ENCODE measurements at regions not wholly inside any gene's neighbourhood (a gene's known extent, or its start where the extent isn't known, plus 50 kb on each side); places are given as distances from the start of the nearest gene placed in this dataset.

- Histone ChIP-seq H3K9ac (ENCODE audit: low read depth in 2 of 2, low read length in 2 of 2) (no peak overlapping the region), H3K27me3 (no peaks in the 10 kb centered on the region), H3K4me1 (no peaks in the 10 kb centered on the region), H3K4me3 (no peak overlapping the region), H3K9me3 (no peaks in the 10 kb centered on the region), H3K27ac (no peak overlapping the region), H3K36me3 (no peaks in the 10 kb centered on the region)
- DNase-seq = no peak
- TF ChIP-seq, protein P1, sequence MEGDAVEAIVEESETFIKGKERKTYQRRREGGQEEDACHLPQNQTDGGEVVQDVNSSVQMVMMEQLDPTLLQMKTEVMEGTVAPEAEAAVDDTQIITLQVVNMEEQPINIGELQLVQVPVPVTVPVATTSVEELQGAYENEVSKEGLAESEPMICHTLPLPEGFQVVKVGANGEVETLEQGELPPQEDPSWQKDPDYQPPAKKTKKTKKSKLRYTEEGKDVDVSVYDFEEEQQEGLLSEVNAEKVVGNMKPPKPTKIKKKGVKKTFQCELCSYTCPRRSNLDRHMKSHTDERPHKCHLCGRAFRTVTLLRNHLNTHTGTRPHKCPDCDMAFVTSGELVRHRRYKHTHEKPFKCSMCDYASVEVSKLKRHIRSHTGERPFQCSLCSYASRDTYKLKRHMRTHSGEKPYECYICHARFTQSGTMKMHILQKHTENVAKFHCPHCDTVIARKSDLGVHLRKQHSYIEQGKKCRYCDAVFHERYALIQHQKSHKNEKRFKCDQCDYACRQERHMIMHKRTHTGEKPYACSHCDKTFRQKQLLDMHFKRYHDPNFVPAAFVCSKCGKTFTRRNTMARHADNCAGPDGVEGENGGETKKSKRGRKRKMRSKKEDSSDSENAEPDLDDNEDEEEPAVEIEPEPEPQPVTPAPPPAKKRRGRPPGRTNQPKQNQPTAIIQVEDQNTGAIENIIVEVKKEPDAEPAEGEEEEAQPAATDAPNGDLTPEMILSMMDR (IDR thresholded peaks at IDR 0.05) = no peak
- intact Hi-C loops (cut with DNase I) = no loop called here
Measured at GRCh38 chr9:103615994-103616393, 478.1 kb upstream of the SMC2 start.

- H3K36me3 ChIP-seq = no peaks in the 10 kb centered on the region
- TF ChIP-seq, protein P1 (IDR thresholded peaks at IDR 0.05) = no peak
Measured at GRCh38 chr9:103617046-103617445, 477.1 kb upstream of the SMC2 start.

DNA sequence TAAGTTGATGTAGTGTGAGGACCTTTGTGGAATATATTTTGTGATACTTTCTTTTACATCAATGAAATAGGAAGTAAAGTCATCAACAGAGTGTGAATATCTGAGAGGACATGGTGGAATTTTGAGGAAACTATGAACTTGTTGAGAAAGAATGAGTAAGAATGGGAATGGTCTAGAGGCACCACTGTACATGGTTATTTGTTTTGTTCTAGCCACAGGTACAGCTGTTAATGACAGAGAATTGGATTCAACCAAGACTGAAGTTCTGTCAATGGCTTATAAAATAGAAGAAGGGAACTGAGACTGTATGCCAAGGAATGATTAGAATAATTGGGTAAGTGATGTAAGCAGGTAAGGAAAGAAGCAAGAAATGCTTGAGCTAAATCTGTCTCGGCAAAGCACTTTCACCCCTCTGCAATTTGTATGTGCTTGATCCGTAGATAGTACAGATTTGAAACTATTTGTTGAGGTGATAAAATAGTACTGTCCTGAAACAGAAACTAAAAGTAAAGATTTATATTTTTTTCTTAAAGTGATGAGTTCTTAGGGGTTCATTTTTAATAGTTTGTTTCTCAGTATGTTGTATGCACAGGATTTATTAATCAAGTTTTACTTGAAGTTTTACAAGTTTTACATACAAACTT is 468.8 kb upstream of the SMC2 start:
- Histone ChIP-seq H3K9me3 (no peaks in the 10 kb centered on the region), H3K27me3 (no peaks in the 10 kb centered on the region), H3K36me3 (no peaks in the 10 kb centered on the region), H3K9ac (ENCODE audit: low read depth in 2 of 2, low read length in 2 of 2) (no peak overlapping the region), H3K27ac (no peak overlapping the region), H3K4me3 (no peak overlapping the region), H3K4me1 (no peaks in the 10 kb centered on the region)
- TF ChIP-seq, protein P1 (IDR thresholded peaks at IDR 0.05) = no peak
- intact Hi-C loops (cut with DNase I) = no loop called here
- DNase-seq = no peak

More at GRCh38 chr9:103617046-103617445, 477.1 kb upstream of the SMC2 start:
- intact Hi-C loops (cut with DNase I) = no loop called here
- Histone ChIP-seq H3K9ac (ENCODE audit: low read depth in 2 of 2, low read length in 2 of 2) (no peak overlapping the region), H3K4me1 (no peaks in the 10 kb centered on the region), H3K9me3 (no peaks in the 10 kb centered on the region), H3K27me3 (no peaks in the 10 kb centered on the region), H3K27ac (no peak overlapping the region), H3K4me3 (no peak overlapping the region)
- DNase-seq = no peak

DNA sequence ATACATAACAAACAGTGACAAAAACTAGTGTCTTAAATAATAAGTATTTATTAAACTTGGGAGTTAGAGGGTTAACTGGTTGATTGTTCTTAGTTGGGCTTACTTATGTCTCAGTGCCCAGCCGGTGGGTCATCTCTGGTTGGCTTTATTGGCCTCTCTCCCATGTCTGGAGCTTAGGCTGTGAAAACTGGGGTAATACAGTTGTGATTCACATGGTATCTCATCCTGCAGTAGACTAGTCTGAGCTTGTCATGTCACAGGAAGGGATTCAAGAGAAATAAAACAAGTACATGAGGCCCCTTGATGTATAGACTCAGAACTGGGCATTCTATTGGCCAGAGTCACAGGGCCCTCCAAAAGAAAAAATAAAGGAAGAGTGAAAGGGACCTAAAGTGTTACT is 466.4 kb upstream of the SMC2 start:
- DNase-seq = no peak
- intact Hi-C loops (cut with DNase I) = no loop called here
- H3K4me1 ChIP-seq = no peaks in the 10 kb centered on the region
- no peak overlapping the region for H3K4me3 ChIP-seq
- no peaks in the 10 kb centered on the region for H3K27me3 ChIP-seq
- TF ChIP-seq, protein P1 (IDR thresholded peaks at IDR 0.05) = no peak
- no peak overlapping the region for H3K27ac ChIP-seq
- no peaks in the 10 kb centered on the region for H3K9me3 ChIP-seq
- H3K36me3 ChIP-seq = no peaks in the 10 kb centered on the region
- H3K9ac ChIP-seq (ENCODE audit: low read depth in 2 of 2, low read length in 2 of 2) = no peak overlapping the region

- TF ChIP-seq, protein P1 (IDR thresholded peaks at IDR 0.05) = no peak
Measured at GRCh38 chr9:103649086-103649485, 445.0 kb upstream of the SMC2 start.

More at GRCh38 chr9:103649086-103649485, 445.0 kb upstream of the SMC2 start:
- DNase-seq = no peak
- H3K4me3 ChIP-seq = no peak overlapping the region
- no peaks in the 10 kb centered on the region for H3K9me3 ChIP-seq
- H3K36me3 ChIP-seq = no peaks in the 10 kb centered on the region
- intact Hi-C loops (cut with DNase I) = no loop called here
- H3K27me3 ChIP-seq = no peaks in the 10 kb centered on the region
- no peak overlapping the region for H3K9ac ChIP-seq (ENCODE audit: low read depth in 2 of 2, low read length in 2 of 2)
- H3K4me1 ChIP-seq = no peaks in the 10 kb centered on the region
- no peak overlapping the region for H3K27ac ChIP-seq
